ENCODE measurements at regions not wholly inside any gene's neighbourhood (a gene's known extent, or its start where the extent isn't known, plus 50 kb on each side); places are given as distances from the start of the nearest gene placed in this dataset.

GRCh38 chr1:68976916-68977610 lies 480.2 kb upstream of the DEPDC1 start:
- Histone ChIP-seq H3K36me3 (ENCODE audit: insufficient read depth, low read length) (no peaks in the 10 kb centered on the region), H3F3A (ENCODE audit: insufficient read depth, low read length) (no peaks in the 10 kb centered on the region), H3K9ac (ENCODE audit: low read length) (no peak overlapping the region), H3K4me2 (ENCODE audit: low read length) (no peak overlapping the region), H3K9me3 (ENCODE audit: low read length) (no peaks in the 10 kb centered on the region), H2AFZ (ENCODE audit: low read length) (no peak overlapping the region), H3K27ac (ENCODE audit: low read depth, low read length, poor library complexity, severe bottlenecking) (no peak overlapping the region), H3K4me1 (ENCODE audit: insufficient read depth, low read length, severe bottlenecking) (no peaks in the 10 kb centered on the region), H3K4me3 (ENCODE audit: low read depth, low read length, poor library complexity, severe bottlenecking) (no peak overlapping the region), H4K20me1 (ENCODE audit: insufficient read depth, low read length) (no peaks in the 10 kb centered on the region), H3K79me2 (ENCODE audit: insufficient read depth, low read length) (no peaks in the 10 kb centered on the region), H3K27me3 (ENCODE audit: insufficient read depth, low read length) (no peaks in the 10 kb centered on the region), H3K9me2 (ENCODE audit: low read depth, low read length) (no peaks in the 10 kb centered on the region)
- no peak for TF ChIP-seq EZH2 (IDR thresholded peaks at IDR 0.05; ENCODE audit: borderline replicate concordance, low read length)
- TF ChIP-seq CTCF (IDR thresholded peaks at IDR 0.05; ENCODE audit: low read length) = no peak

GRCh38 chr1:68979891-68980290 lies 483.0 kb upstream of the DEPDC1 start:
- Histone ChIP-seq H3K36me3 (ENCODE audit: insufficient read depth, low read length) (no peaks in the 10 kb centered on the region), H4K20me1 (ENCODE audit: insufficient read depth, low read length) (no peaks in the 10 kb centered on the region), H3K9me3 (ENCODE audit: low read length) (no peaks in the 10 kb centered on the region), H3K9me2 (ENCODE audit: low read depth, low read length) (no peaks in the 10 kb centered on the region), H3K27me3 (ENCODE audit: insufficient read depth, low read length) (no peaks in the 10 kb centered on the region), H3K4me2 (ENCODE audit: low read length) (no peak overlapping the region), H2AFZ (ENCODE audit: low read length) (no peak overlapping the region), H3K27ac (ENCODE audit: low read depth, low read length, poor library complexity, severe bottlenecking) (no peak overlapping the region), H3K4me3 (ENCODE audit: low read depth, low read length, poor library complexity, severe bottlenecking) (no peak overlapping the region), H3F3A (ENCODE audit: insufficient read depth, low read length) (no peaks in the 10 kb centered on the region), H3K9ac (ENCODE audit: low read length) (no peak overlapping the region), H3K4me1 (ENCODE audit: insufficient read depth, low read length, severe bottlenecking) (no peaks in the 10 kb centered on the region), H3K79me2 (ENCODE audit: insufficient read depth, low read length) (no peaks in the 10 kb centered on the region)
- TF ChIP-seq CTCF (IDR thresholded peaks at IDR 0.05; ENCODE audit: low read length) (no peak), EZH2 (IDR thresholded peaks at IDR 0.05; ENCODE audit: borderline replicate concordance, low read length) (no peak)

GRCh38 chr1:68984289-68984688 lies 487.4 kb upstream of the DEPDC1 start:
- H3K9ac ChIP-seq (ENCODE audit: low read length) = no peak overlapping the region
- no peaks in the 10 kb centered on the region for H3K36me3 ChIP-seq (ENCODE audit: insufficient read depth, low read length)
- no peaks in the 10 kb centered on the region for H3F3A ChIP-seq (ENCODE audit: insufficient read depth, low read length)
- H2AFZ ChIP-seq (ENCODE audit: low read length) = no peak overlapping the region
- H3K79me2 ChIP-seq (ENCODE audit: insufficient read depth, low read length) = no peaks in the 10 kb centered on the region
- no peaks in the 10 kb centered on the region for H3K9me2 ChIP-seq (ENCODE audit: low read depth, low read length)
- H3K27ac ChIP-seq (ENCODE audit: low read depth, low read length, poor library complexity, severe bottlenecking) = no peak overlapping the region
- no peak for TF ChIP-seq CTCF (IDR thresholded peaks at IDR 0.05; ENCODE audit: low read length)
- no peak for TF ChIP-seq EZH2 (IDR thresholded peaks at IDR 0.05; ENCODE audit: borderline replicate concordance, low read length)
- H4K20me1 ChIP-seq (ENCODE audit: insufficient read depth, low read length) = no peaks in the 10 kb centered on the region
- no peak overlapping the region for H3K4me3 ChIP-seq (ENCODE audit: low read depth, low read length, poor library complexity, severe bottlenecking)
- no peaks in the 10 kb centered on the region for H3K4me1 ChIP-seq (ENCODE audit: insufficient read depth, low read length, severe bottlenecking)
- no peaks in the 10 kb centered on the region for H3K9me3 ChIP-seq (ENCODE audit: low read length)
- no peak overlapping the region for H3K4me2 ChIP-seq (ENCODE audit: low read length)
- H3K27me3 ChIP-seq (ENCODE audit: insufficient read depth, low read length) = no peaks in the 10 kb centered on the region
